ENCODE measurements at regions not wholly inside any gene's neighbourhood (a gene's known extent, or its start where the extent isn't known, plus 50 kb on each side); places are given as distances from the start of the nearest gene placed in this dataset.

DNA sequence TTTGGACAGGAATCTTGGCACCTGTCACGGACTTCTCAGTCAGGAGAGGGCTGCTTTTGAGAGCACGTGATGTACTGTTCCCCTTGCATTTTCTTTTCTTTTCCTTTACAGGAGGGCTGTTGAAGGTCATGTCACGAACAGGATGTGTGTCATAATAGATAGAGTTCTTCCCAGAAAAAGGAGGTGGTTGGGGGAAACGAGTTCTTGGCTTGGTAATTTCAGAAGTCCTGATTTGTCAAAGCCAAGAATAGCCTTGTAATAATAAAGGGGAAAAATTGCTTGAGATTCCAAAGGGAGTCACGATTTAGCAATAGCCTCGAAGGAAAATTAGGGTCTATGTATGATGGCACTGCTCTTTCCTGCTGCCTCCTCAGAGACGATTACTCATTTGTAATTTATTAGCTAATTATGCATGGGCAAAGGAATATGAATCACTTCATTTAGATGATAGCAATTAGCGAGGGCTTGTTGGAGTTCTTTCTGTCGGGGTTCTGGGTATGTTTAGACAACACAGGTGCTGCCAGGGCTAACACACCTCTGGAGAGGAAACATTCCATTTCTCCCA is 277.7 kb upstream of the N4BP1 start:
- no peak for TF ChIP-seq CTCF (IDR thresholded peaks at IDR 0.05; ENCODE audit: control extremely low read depth, extremely low read depth)
- no peaks in the 10 kb centered on the region for H3K4me1 ChIP-seq (ENCODE audit: control insufficient read depth in 5 of 5, insufficient read depth in 5 of 5, low read length in 5 of 5)
- peaks cover 0 to 3% (median 0%) of the 10 kb centered on the region in 4 donors for H3K9me3 ChIP-seq (ENCODE audit: control insufficient read depth in 4 of 4, insufficient read depth in 3 of 4, low read length in 3 of 4)
- no peaks in the 10 kb centered on the region for H3K36me3 ChIP-seq (ENCODE audit: control insufficient read depth in 4 of 4, insufficient read depth in 4 of 4, low read length in 4 of 4)
- H3K27me3 ChIP-seq (ENCODE audit: control insufficient read depth in 3 of 3, insufficient read depth in 3 of 3, low read length in 2 of 3), result peaks cover 0 to 2% (median 0%) of the 10 kb centered on the region in 3 donors
- H3K4me3 ChIP-seq, result no peak overlapping the region
- H3K9ac ChIP-seq (ENCODE audit: insufficient read depth in 1 of 2, low read length in 2 of 2), result no peak overlapping the region
- H3K27ac ChIP-seq (ENCODE audit: low read depth in 1 of 2, low read length in 1 of 2), result no peak overlapping the region
- WGBS, 2 donors, result 51 to 56% methylated on average over 9 of the region's 9 CpGs
- no peak for DNase-seq
- no peak for ATAC-seq (ENCODE audit: insufficient read depth, low FRiP score)

GRCh38 chr16:48885471-48885870 is 275.5 kb upstream of the N4BP1 start:
- peaks cover 0 to 10% (median 0%) of the 10 kb centered on the region in 4 donors for H3K9me3 ChIP-seq (ENCODE audit: control insufficient read depth in 4 of 4, insufficient read depth in 3 of 4, low read length in 3 of 4)
- no peak overlapping the region for H3K4me3 ChIP-seq
- H3K27me3 ChIP-seq (ENCODE audit: control insufficient read depth in 3 of 3, insufficient read depth in 3 of 3, low read length in 2 of 3), result peaks cover 0 to 2% (median 0%) of the 10 kb centered on the region in 3 donors
- 56 to 63% methylated on average over 9 of the region's 9 CpGs for WGBS, 2 donors
- H3K4me1 ChIP-seq (ENCODE audit: control insufficient read depth in 5 of 5, insufficient read depth in 5 of 5, low read length in 5 of 5), result peaks cover 0 to under 1% (median 0%) of the 10 kb centered on the region in 5 donors
- DNase-seq (no peak), ATAC-seq (ENCODE audit: insufficient read depth, low FRiP score) (no peak)
- no peak for TF ChIP-seq CTCF (IDR thresholded peaks at IDR 0.05; ENCODE audit: control extremely low read depth, extremely low read depth)
- H3K9ac ChIP-seq (ENCODE audit: insufficient read depth in 1 of 2, low read length in 2 of 2), result no peak overlapping the region
- H3K27ac ChIP-seq (ENCODE audit: low read depth in 1 of 2, low read length in 1 of 2), result no peak overlapping the region
- no peaks in the 10 kb centered on the region for H3K36me3 ChIP-seq (ENCODE audit: control insufficient read depth in 4 of 4, insufficient read depth in 4 of 4, low read length in 4 of 4)

DNA sequence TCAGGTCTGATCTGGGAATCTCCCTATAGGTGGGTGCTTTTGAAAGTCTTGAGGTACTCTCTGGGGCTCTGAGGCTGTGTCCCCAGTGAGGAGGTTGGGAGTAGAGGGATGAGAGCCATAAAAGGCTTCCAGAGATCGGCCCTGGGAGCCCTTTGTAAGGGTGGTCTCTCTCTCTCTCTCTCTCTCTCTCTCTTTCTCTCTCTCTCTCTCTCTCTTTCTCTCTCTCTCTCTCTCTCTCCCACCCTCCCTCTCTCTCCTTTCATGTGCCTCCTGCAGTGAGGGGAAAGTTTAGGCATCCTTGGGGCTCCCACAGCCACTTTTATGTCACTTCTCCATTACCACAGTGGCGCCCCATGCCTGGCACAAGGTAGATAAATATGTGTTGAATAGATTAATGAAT is 271.3 kb upstream of the N4BP1 start:
- H3K27ac ChIP-seq (ENCODE audit: low read depth in 1 of 2, low read length in 1 of 2), result no peak overlapping the region
- peaks cover 0 to 12% (median 0%) of the 10 kb centered on the region in 4 donors for H3K9me3 ChIP-seq (ENCODE audit: control insufficient read depth in 4 of 4, insufficient read depth in 3 of 4, low read length in 3 of 4)
- 85 to 95% methylated on average over 2 of the region's 2 CpGs for WGBS, 2 donors
- no peak for DNase-seq
- H3K27me3 ChIP-seq (ENCODE audit: control insufficient read depth in 3 of 3, insufficient read depth in 3 of 3, low read length in 2 of 3), result no peaks in the 10 kb centered on the region
- no peak for ATAC-seq (ENCODE audit: insufficient read depth, low FRiP score)
- no peaks in the 10 kb centered on the region for H3K36me3 ChIP-seq (ENCODE audit: control insufficient read depth in 4 of 4, insufficient read depth in 4 of 4, low read length in 4 of 4)
- peaks cover 0 to 1% (median 0%) of the 10 kb centered on the region in 5 donors for H3K4me1 ChIP-seq (ENCODE audit: control insufficient read depth in 5 of 5, insufficient read depth in 5 of 5, low read length in 5 of 5)
- no peak overlapping the region for H3K9ac ChIP-seq (ENCODE audit: insufficient read depth in 1 of 2, low read length in 2 of 2)
- TF ChIP-seq CTCF (IDR thresholded peaks at IDR 0.05; ENCODE audit: control extremely low read depth, extremely low read depth), result no peak
- H3K4me3 ChIP-seq, result no peak overlapping the region
